Ishikawa (cell line): ENCODE measurements at regions not wholly inside any gene's neighbourhood (a gene's known extent, or its start where the extent isn't known, plus 50 kb on each side); places are given as distances from the start of the nearest gene placed in this dataset.

Source experiments
- CREB1 ChIP-seq: IDR thresholded peaks from 2 replicates; pipeline ENCODE4 v1.6.1; 2012; ENCODE audit warnings: low read depth
- EGR1 ChIP-seq: IDR thresholded peaks from 2 replicates; pipeline ENCODE4 v1.6.1; 2012
- EP300 ChIP-seq: IDR thresholded peaks from 2 replicates; pipeline ENCODE4 v1.6.1; 2012; ENCODE audit warnings: borderline replicate concordance
- FOXM1 ChIP-seq: IDR thresholded peaks from 2 replicates; pipeline ENCODE4 v1.6.1; 2012; ENCODE audit warnings: low read depth, borderline replicate concordance
- MAX ChIP-seq: IDR thresholded peaks from 2 replicates; pipeline ENCODE4 v1.6.1; 2012
- NFIC ChIP-seq: IDR thresholded peaks from 2 replicates; pipeline ENCODE4 v1.6.1; 2012
- RAD21 ChIP-seq: IDR thresholded peaks from 2 replicates; pipeline ENCODE4 v1.6.1; 2012; ENCODE audit warnings: low read depth
- REST ChIP-seq: IDR thresholded peaks from 2 replicates; pipeline ENCODE4 v1.6.1; 2012; ENCODE audit warnings: low read depth, mild to moderate bottlenecking
- TAF1 ChIP-seq: IDR thresholded peaks from 2 replicates; pipeline ENCODE4 v1.6.1; 2012; ENCODE audit warnings: low read depth, mild to moderate bottlenecking
- TCF12 ChIP-seq: IDR thresholded peaks from 2 replicates; pipeline ENCODE4 v1.6.1; 2012; ENCODE audit warnings: low read depth
- TEAD4 ChIP-seq: IDR thresholded peaks from 2 replicates; pipeline ENCODE4 v1.6.1; 2012
- USF1 ChIP-seq: IDR thresholded peaks from 2 replicates; pipeline ENCODE4 v1.6.1; 2012
- YY1 ChIP-seq: IDR thresholded peaks from 2 replicates; pipeline ENCODE4 v1.6.1; 2012; ENCODE audit warnings: low read depth
- ZBTB7A ChIP-seq: IDR thresholded peaks from 2 replicates; pipeline ENCODE4 v1.6.1; 2012; ENCODE audit warnings: low read depth

- TF ChIP-seq TAF1, result no peak
- TF ChIP-seq FOXM1, result no peak
- no peak for TF ChIP-seq RAD21
- no peak for TF ChIP-seq USF1
- TF ChIP-seq YY1, result no peak
- no peak for TF ChIP-seq TCF12
- TF ChIP-seq REST, result no peak
- no peak for TF ChIP-seq CREB1
- TF ChIP-seq EP300, result no peak
- TF ChIP-seq ZBTB7A, result no peak
- no peak for TF ChIP-seq TEAD4
- no peak for TF ChIP-seq NFIC
- no peak for TF ChIP-seq MAX
- TF ChIP-seq EGR1, result no peak
Observed at GRCh38 chr6:33964387-33964786, 160.6 kb upstream of the MLN start.
